ENCODE measurements at regions not wholly inside any gene's neighbourhood (a gene's known extent, or its start where the extent isn't known, plus 50 kb on each side); places are given as distances from the start of the nearest gene placed in this dataset.

GRCh38 chr17:59470624-59471297 lies 94.6 kb upstream of the DHX40 start:
- Mint-ChIP-seq H3K36me3 (ENCODE audit: low read depth) (no peaks in the 10 kb centered on the region), H3K4me3 (no peak overlapping the region), H3K27ac (no peak overlapping the region), H3K4me1 (ENCODE audit: low read depth) (peaks cover 21% of the 10 kb centered on the region), H3K9me3 (no peaks in the 10 kb centered on the region), H3K27me3 (no peaks in the 10 kb centered on the region)
- CTCF ChIA-PET = interaction anchor here (0.6 to 1.8 kb wide), 3 partner anchors 29 to 194 kb away, joined by 3 to 6 read pairs (median 4); no protein-coding TSS in a partner anchor
- intact Hi-C loops (cut with micrococcal nuclease) = no loop called here
- TF ChIP-seq CTCF (IDR thresholded peaks at IDR 0.05) = no peak
- ATAC-seq = no peak
- DNase-seq = no peak
- POLR2A ChIA-PET = interaction anchor here (1.2 kb wide), 1 partner anchor 13 kb away, joined by 3 read pairs; no protein-coding TSS in a partner anchor

GRCh38 chr17:59476413-59476812 lies 89.0 kb upstream of the DHX40 start:
- CTCF ChIA-PET = no interaction called here
- H3K4me1 Mint-ChIP-seq (ENCODE audit: low read depth) = no peaks in the 10 kb centered on the region
- no peak overlapping the region for H3K27ac Mint-ChIP-seq
- no peak for TF ChIP-seq CTCF (IDR thresholded peaks at IDR 0.05)
- H3K27me3 Mint-ChIP-seq = no peaks in the 10 kb centered on the region
- no peaks in the 10 kb centered on the region for H3K9me3 Mint-ChIP-seq
- DNase-seq (no peak), ATAC-seq (no peak)
- no peaks in the 10 kb centered on the region for H3K36me3 Mint-ChIP-seq (ENCODE audit: low read depth)
- POLR2A ChIA-PET = no interaction called here
- intact Hi-C loops (cut with micrococcal nuclease) = no loop called here
- no peak overlapping the region for H3K4me3 Mint-ChIP-seq

- intact Hi-C loops (cut with micrococcal nuclease) = no loop called here
- Mint-ChIP-seq H3K4me3 (no peak overlapping the region), H3K27ac (no peak overlapping the region), H3K36me3 (ENCODE audit: low read depth) (no peaks in the 10 kb centered on the region), H3K9me3 (no peaks in the 10 kb centered on the region), H3K4me1 (ENCODE audit: low read depth) (peaks cover 7% of the 10 kb centered on the region), H3K27me3 (no peaks in the 10 kb centered on the region)
- ATAC-seq (no peak), DNase-seq (no peak)
- ChIA-PET POLR2A (interaction anchor here (0.6 kb wide), 1 partner anchor 43 kb away, joined by 3 read pairs; no protein-coding TSS in a partner anchor), CTCF (no interaction called here)
- no peak for TF ChIP-seq CTCF (IDR thresholded peaks at IDR 0.05)
These were observed 86.3 kb upstream of the DHX40 start for GRCh38 chr17:59479141-59479540.

- CTCF ChIA-PET = interaction anchor here (1.1 kb wide), 1 partner anchor 10 kb away, joined by 3 read pairs; no protein-coding TSS in a partner anchor
- Mint-ChIP-seq H3K4me1 (ENCODE audit: low read depth) (peaks cover 7% of the 10 kb centered on the region), H3K9me3 (no peaks in the 10 kb centered on the region), H3K27ac (no peak overlapping the region), H3K27me3 (peaks cover 2% of the 10 kb centered on the region), H3K36me3 (ENCODE audit: low read depth) (no peaks in the 10 kb centered on the region), H3K4me3 (no peak overlapping the region)
- no peak for DNase-seq
- no peak for TF ChIP-seq CTCF (IDR thresholded peaks at IDR 0.05)
- intact Hi-C loops (cut with micrococcal nuclease) = no loop called here
- no peak for ATAC-seq
- POLR2A ChIA-PET = no interaction called here
These were observed 81.5 kb upstream of the DHX40 start for GRCh38 chr17:59483860-59484259.

- Mint-ChIP-seq H3K4me3 (no peak overlapping the region), H3K9me3 (no peaks in the 10 kb centered on the region), H3K27ac (no peak overlapping the region), H3K4me1 (ENCODE audit: low read depth) (peaks cover 7% of the 10 kb centered on the region), H3K36me3 (ENCODE audit: low read depth) (no peaks in the 10 kb centered on the region), H3K27me3 (peaks cover 3% of the 10 kb centered on the region)
- intact Hi-C loops (cut with micrococcal nuclease) = no loop called here
- CTCF ChIA-PET = no interaction called here
- POLR2A ChIA-PET = no interaction called here
- DNase-seq (no peak), ATAC-seq (no peak)
- no peak for TF ChIP-seq CTCF (IDR thresholded peaks at IDR 0.05)
These were observed 80.4 kb upstream of the DHX40 start for GRCh38 chr17:59485015-59485414.
